Choroid plexus epithelial cell (primary cell): ENCODE measurements at regions not wholly inside any gene's neighbourhood (a gene's known extent, or its start where the extent isn't known, plus 50 kb on each side); places are given as distances from the start of the nearest gene placed in this dataset.

Experiments
- DNase-seq: peaks from one replicate; pipeline ENCODE4 v3.0.0-alpha.2; 2010; ENCODE audit warnings: low read depth
- H3K4me3 ChIP-seq: 2 replicates; pipeline ENCODE4 v1.5.1; 2011; ENCODE audit warnings: low read depth, mild to moderate bottlenecking, control low read depth, low read length, moderate library complexity
- TF ChIP-seq, protein P1 (sequence below): conservative IDR thresholded peaks from 2 replicates; pipeline ENCODE4 v1.5.1; 2011; ENCODE audit warnings: low read depth, mild to moderate bottlenecking, control low read depth, inconsistent platforms, low read length, moderate library complexity

GRCh38 chr17:63138713-63139112 lies 172.7 kb downstream of the TANC2 start:
- H3K4me3 ChIP-seq = no peak overlapping the region
- peak; percentile 49 for DNase-seq
- TF ChIP-seq, protein P1, sequence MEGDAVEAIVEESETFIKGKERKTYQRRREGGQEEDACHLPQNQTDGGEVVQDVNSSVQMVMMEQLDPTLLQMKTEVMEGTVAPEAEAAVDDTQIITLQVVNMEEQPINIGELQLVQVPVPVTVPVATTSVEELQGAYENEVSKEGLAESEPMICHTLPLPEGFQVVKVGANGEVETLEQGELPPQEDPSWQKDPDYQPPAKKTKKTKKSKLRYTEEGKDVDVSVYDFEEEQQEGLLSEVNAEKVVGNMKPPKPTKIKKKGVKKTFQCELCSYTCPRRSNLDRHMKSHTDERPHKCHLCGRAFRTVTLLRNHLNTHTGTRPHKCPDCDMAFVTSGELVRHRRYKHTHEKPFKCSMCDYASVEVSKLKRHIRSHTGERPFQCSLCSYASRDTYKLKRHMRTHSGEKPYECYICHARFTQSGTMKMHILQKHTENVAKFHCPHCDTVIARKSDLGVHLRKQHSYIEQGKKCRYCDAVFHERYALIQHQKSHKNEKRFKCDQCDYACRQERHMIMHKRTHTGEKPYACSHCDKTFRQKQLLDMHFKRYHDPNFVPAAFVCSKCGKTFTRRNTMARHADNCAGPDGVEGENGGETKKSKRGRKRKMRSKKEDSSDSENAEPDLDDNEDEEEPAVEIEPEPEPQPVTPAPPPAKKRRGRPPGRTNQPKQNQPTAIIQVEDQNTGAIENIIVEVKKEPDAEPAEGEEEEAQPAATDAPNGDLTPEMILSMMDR = no peak

DNA sequence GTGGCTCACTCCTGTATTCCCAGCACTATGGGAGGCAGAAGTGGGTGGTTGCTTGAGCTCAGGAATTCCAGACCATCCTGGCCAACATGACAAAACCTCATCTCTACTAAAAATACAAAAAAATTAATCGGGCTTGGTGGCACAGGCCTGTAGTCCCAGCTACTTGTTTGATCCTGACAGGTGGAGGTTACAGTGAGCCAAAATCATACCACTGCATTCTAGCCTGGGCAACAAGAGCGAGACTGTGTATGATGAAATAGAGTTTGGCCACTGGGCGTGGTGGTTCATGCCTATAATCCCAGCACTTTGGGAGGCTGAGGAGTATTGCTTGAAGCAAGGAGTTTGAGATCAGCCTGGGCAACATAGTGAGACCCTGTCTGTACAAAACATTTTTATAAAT lies 173.3 kb downstream of the TANC2 start:
- TF ChIP-seq, protein P1 = no peak
- DNase-seq = no peak
- H3K4me3 ChIP-seq = no peak overlapping the region

DNA sequence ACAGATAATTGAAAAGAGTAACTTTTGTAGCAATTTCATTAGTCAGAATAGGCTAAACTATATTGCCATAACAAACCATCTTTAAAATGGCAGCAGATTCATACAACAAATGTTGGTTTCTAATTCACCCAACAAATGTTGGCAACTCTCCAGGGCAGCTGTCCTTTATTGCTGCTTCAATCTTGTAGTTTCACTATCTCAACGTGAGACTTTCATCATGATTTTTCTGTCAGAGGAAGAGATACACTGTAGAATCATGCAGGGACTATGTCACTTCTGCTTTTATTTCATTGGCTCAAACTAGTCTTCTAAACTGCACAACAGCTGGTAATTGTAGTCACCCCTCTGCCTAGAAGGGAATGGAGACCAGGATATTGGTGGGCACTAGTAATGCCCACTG lies 174.2 kb downstream of the TANC2 start:
- TF ChIP-seq, protein P1 = no peak
- no peak overlapping the region for H3K4me3 ChIP-seq
- DNase-seq = peak; percentile 77

DNA sequence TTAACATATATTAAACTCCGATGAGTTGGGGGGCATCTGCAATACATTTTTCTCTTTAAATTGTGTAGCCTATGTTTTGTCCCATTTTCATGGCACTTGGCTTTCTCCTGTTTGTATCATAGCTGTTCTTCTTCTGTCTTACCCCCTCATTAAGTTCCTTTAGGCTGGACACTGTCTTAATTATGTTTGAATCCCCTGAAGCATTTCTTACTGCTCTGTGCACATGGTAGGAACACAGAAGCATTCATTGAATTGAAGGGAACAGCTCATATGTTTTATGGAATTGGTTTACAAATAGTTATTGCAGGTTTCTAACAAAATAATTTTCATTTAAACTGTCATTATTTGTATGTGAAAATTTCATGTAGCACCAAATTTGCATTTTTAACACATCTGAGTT lies 176.8 kb downstream of the TANC2 start:
- TF ChIP-seq, protein P1 = no peak
- no peak overlapping the region for H3K4me3 ChIP-seq
- no peak for DNase-seq

DNA sequence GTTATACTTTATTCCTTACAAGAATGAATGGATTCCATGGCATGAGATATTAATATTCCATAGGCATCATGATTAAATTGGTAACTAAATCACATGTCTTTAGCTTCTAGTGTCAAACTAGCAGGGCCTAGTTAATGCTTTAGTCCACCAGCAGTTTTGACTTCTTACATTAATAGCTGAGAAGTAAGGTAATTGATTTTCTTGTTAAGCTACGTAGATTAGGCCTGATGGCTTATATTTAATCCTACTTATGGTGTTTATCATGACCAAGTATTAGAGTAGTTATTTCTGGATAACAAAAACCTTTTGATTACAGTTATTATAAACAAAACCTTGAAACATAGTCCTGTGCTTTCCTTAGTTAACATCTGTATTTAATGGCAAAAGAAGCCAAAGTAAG lies 184.5 kb downstream of the TANC2 start:
- no peak for DNase-seq
- TF ChIP-seq, protein P1 = no peak
- no peak overlapping the region for H3K4me3 ChIP-seq

DNA sequence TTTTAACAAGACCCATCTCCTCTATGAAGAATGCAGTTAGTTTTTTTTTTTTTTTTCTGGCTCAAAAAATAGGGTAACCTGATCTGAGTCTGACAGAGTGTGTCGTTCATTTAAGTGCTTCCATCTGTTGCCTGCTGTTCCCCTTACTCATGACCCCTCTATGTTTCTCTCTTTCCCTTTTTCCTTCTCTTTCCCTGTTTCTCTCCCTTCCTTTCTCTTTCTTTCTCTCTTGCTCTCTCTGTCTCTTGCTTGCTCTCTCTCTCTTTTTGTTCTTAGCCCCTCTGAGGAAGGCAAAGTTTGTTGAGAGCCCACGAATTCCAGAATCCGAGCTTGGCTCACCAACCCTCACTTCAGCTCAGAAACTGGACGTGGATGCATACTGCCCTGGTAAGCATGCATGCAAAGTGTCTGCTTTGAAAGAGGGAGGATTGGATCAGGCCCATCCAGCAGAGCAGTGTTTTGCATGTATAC lies 185.0 kb downstream of the TANC2 start:
- DNase-seq = peak; percentile 66
- TF ChIP-seq, protein P1 = no peak
- no peak overlapping the region for H3K4me3 ChIP-seq

DNA sequence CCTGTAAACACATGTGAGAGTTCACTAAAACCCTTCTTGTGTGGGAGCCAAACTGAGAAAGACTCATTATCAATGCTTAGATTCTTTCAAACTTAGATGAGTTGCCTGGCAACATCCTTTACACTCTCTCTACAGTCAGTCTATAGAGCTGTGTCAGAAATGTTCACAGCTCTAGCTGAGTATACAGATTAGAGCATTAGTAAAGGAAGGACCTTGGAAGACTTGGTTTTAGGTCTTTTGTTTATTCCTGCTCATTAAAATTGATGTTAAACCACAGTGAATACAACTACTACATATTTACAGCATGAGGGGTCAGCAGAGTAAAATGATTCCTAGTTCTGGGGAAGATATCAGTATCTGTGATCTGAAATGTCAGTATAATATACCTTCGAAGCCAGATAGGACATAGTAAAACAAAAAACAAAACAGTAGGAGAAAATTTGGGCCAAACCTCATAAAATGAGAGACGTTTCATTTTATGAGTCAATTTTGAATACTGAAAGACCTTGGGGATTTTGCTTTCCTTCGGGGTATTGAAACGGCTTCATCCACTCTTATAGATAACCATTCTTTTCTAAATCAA lies 186.0 kb downstream of the TANC2 start:
- no peak overlapping the region for H3K4me3 ChIP-seq
- TF ChIP-seq, protein P1 = no peak
- DNase-seq = peak; percentile 55
